Dedifferentiated amniotic fluid mesenchymal stem cell (primary cell): ENCODE measurements at regions not wholly inside any gene's neighbourhood (a gene's known extent, or its start where the extent isn't known, plus 50 kb on each side); places are given as distances from the start of the nearest gene placed in this dataset.
"Not testable (repeated sequence)": the region's sequence is repeated elsewhere in the genome, so short reads cannot be mapped to it uniquely, and the experiment has no call there.

Experiments used
- DNase-seq: peaks from one replicate; pipeline ENCODE4 v3.0.0-alpha.2; 2016; ENCODE audit errors: extremely low spot score

- DNase-seq, result no peak
Observed at GRCh38 chr12:105524961-105525360, 194.5 kb downstream of the C12orf75 start.

GRCh38 chr12:105534068-105534467 is 203.6 kb downstream of the C12orf75 start:
- no peak for DNase-seq

- DNase-seq, result not testable (repeated sequence)
Observed at GRCh38 chr12:105535033-105535432, 204.5 kb downstream of the C12orf75 start.

- no peak for DNase-seq
Observed at GRCh38 chr12:105538880-105539279, 208.4 kb downstream of the C12orf75 start.

GRCh38 chr12:105539735-105540134 is 209.2 kb downstream of the C12orf75 start:
- DNase-seq, result no peak

- no peak for DNase-seq
Observed at GRCh38 chr12:105547786-105548185, 217.3 kb downstream of the C12orf75 start.

GRCh38 chr12:105548626-105549025 is 218.1 kb downstream of the C12orf75 start:
- no peak for DNase-seq

- no peak for DNase-seq
Observed at GRCh38 chr12:105552056-105552455, 221.6 kb downstream of the C12orf75 start.

GRCh38 chr12:105554223-105554678 is 223.8 kb downstream of the C12orf75 start:
- DNase-seq, result no peak

- DNase-seq, result no peak
Observed at GRCh38 chr12:105554856-105555255, 224.4 kb downstream of the C12orf75 start.

GRCh38 chr12:105555556-105556295 is 225.2 kb downstream of the C12orf75 start:
- no peak for DNase-seq

- DNase-seq, result no peak
Observed at GRCh38 chr12:105559310-105559709, 228.8 kb downstream of the C12orf75 start.

- DNase-seq, result no peak
Observed at GRCh38 chr12:105561546-105562198, 231.2 kb downstream of the C12orf75 start.

GRCh38 chr12:105562199-105562971 is 231.9 kb downstream of the C12orf75 start:
- DNase-seq, result peak; percentile 55

- DNase-seq, result no peak
Observed at GRCh38 chr12:105567061-105567460, 236.6 kb downstream of the C12orf75 start.

- DNase-seq, result no peak
Observed at GRCh38 chr12:105569886-105570285, 239.4 kb downstream of the C12orf75 start.

- DNase-seq, result no peak
Observed at GRCh38 chr12:105570944-105571343, 240.5 kb downstream of the C12orf75 start.

GRCh38 chr12:105573574-105573973 is 243.1 kb downstream of the C12orf75 start:
- DNase-seq, result no peak

GRCh38 chr12:105574056-105574715 is 243.7 kb downstream of the C12orf75 start:
- no peak for DNase-seq

GRCh38 chr12:105575235-105575634 is 244.7 kb downstream of the C12orf75 start:
- no peak for DNase-seq

GRCh38 chr12:105576261-105576660 is 245.8 kb downstream of the C12orf75 start:
- no peak for DNase-seq

GRCh38 chr12:105580821-105581352 is 250.4 kb downstream of the C12orf75 start:
- no peak for DNase-seq
